GM12875 (cell line): ENCODE measurements at regions not wholly inside any gene's neighbourhood (a gene's known extent, or its start where the extent isn't known, plus 50 kb on each side); places are given as distances from the start of the nearest gene placed in this dataset.

Experiments
- H3K4me3 ChIP-seq: one replicate; pipeline ENCODE4 v1.5.1; 2011; ENCODE audit warnings: low read depth, low read length, control low read depth
- CTCF ChIP-seq: IDR thresholded peaks from 2 replicates; pipeline ENCODE4 v1.5.1; 2011; ENCODE audit warnings: low read depth, mild to moderate bottlenecking, control low read depth, inconsistent platforms, low read length, moderate library complexity, borderline replicate concordance; ENCODE audit not compliant: insufficient read depth

GRCh38 chrX:68918202-68918601, 89.4 kb downstream of the EFNB1 start:
- H3K4me3 ChIP-seq: no peak overlapping the region
- no peak for TF ChIP-seq CTCF

- no peak for TF ChIP-seq CTCF
- H3K4me3 ChIP-seq: no peak overlapping the region
These were observed 89.0 kb downstream of the EFNB1 start for GRCh38 chrX:68917799-68918198.

GRCh38 chrX:68916891-68917290, 88.1 kb downstream of the EFNB1 start:
- no peak for TF ChIP-seq CTCF
- H3K4me3 ChIP-seq: no peak overlapping the region

GRCh38 chrX:68915778-68916177, 87.0 kb downstream of the EFNB1 start:
- TF ChIP-seq CTCF: no peak
- H3K4me3 ChIP-seq: no peak overlapping the region

- no peak for TF ChIP-seq CTCF
- H3K4me3 ChIP-seq: no peak overlapping the region
These were observed 85.7 kb downstream of the EFNB1 start for GRCh38 chrX:68914479-68914946.

- no peak overlapping the region for H3K4me3 ChIP-seq
- no peak for TF ChIP-seq CTCF
These were observed 84.4 kb downstream of the EFNB1 start for GRCh38 chrX:68913249-68913547.

GRCh38 chrX:68912113-68912512, 83.3 kb downstream of the EFNB1 start:
- TF ChIP-seq CTCF: no peak
- H3K4me3 ChIP-seq: no peak overlapping the region
